ENCODE measurements at regions not wholly inside any gene's neighbourhood (a gene's known extent, or its start where the extent isn't known, plus 50 kb on each side); places are given as distances from the start of the nearest gene placed in this dataset.
"Not testable (repeated sequence)": the region's sequence is repeated elsewhere in the genome, so short reads cannot be mapped to it uniquely, and the experiment has no call there.

GRCh38 chr14:41295734-41296133 lies 310.9 kb upstream of the LRFN5 start:
- no peak for DNase-seq (ENCODE audit: low spot score)
- FAIRE-seq: no peak

- FAIRE-seq (no peak), DNase-seq (ENCODE audit: low spot score) (no peak)
Observed at GRCh38 chr14:41289025-41289424, 317.7 kb upstream of the LRFN5 start.

GRCh38 chr14:41285186-41285748 lies 321.4 kb upstream of the LRFN5 start:
- FAIRE-seq (no peak), DNase-seq (ENCODE audit: low spot score) (peak; percentile 17)

- FAIRE-seq (no peak), DNase-seq (ENCODE audit: low spot score) (no peak)
Observed at GRCh38 chr14:41280745-41281144, 325.9 kb upstream of the LRFN5 start.

- no peak for FAIRE-seq
- no peak for DNase-seq (ENCODE audit: low spot score)
Observed at GRCh38 chr14:41277450-41277849, 329.2 kb upstream of the LRFN5 start.

DNA sequence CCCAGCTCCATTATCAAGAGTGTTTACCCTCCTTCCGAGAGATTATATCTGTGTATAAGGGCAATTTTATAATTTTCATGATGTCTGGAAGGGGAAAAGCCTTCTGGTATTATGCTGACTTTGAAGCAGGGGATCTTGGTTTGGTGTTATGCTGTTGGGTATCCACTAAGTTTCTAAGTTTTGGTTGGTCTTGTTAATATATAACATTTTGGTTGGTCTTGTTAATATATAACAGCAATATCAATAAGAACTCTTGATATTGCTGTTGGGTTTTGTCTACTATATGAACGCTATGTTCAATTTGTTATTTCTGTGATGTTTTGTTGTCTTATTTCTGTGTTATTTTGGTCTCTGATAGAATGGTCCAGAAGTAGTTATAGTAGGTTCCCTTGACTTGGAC lies 349.2 kb upstream of the LRFN5 start:
- FAIRE-seq (no peak), DNase-seq (ENCODE audit: low spot score) (no peak)

DNA sequence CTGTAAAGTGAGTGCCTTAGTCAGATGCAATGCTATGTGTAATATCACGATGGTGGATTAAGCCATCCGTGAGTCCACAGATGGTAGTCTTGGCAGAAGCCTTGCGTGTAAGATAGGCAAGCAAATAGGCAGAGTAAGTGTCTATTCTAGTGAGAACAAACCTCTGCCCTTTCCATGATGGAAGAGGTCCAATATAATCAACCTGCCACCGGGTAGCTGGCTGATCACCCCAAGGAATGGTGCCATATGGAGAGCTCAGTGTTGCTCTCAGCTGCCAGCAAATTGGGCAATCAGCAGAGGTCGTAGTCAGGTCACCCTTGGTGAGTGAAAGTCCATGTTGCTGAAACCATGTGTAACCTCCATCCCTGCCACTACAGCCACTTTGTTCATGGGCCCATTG lies 371.2 kb upstream of the LRFN5 start:
- no peak for FAIRE-seq
- DNase-seq (ENCODE audit: low spot score): no peak

DNA sequence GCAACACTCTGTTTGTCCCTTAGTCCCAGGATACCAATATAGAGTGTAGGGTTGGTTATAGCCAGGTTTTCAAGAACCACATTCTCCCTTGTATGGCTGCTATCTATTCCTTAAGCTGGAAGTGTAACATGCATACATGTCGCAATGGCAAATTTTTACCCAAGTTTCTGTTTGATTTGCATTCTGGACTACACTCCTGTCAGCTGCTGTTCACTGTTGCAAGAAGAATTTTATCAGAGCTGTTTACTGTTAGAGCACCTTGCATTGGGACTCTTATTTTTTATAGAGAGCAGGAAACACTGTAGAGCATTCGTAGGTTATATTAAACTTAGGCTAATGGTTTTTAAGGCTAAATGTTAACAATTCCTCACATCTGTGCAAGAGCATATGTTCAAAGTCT lies 376.0 kb upstream of the LRFN5 start:
- no peak for FAIRE-seq
- no peak for DNase-seq (ENCODE audit: low spot score)

- FAIRE-seq: no peak
- no peak for DNase-seq (ENCODE audit: low spot score)
Observed at GRCh38 chr14:41229824-41230223, 376.9 kb upstream of the LRFN5 start.

DNA sequence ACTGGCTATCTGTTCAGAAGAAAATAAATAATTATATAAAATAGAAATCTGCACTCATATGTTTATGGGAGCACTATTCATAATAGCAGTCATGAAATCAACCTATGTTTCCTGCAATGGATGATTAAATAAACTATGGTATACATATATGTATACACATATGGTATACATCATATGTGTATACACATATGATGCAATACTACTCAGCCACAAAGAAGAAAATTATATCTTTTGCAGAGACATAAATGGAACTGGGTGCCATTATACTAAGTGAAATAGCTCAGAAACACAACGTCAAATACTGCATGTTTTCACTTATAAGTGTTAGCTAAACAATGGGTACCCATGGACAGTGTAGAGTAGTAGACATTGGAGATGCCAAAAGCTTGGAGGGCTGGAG lies 381.2 kb upstream of the LRFN5 start:
- no peak for DNase-seq (ENCODE audit: low spot score)
- FAIRE-seq: no peak

GRCh38 chr14:41222581-41222980 lies 384.1 kb upstream of the LRFN5 start:
- no peak for DNase-seq (ENCODE audit: low spot score)
- FAIRE-seq: no peak

- not testable (repeated sequence) for DNase-seq (ENCODE audit: low spot score); FAIRE-seq
Observed at GRCh38 chr14:41214978-41215377, 391.7 kb upstream of the LRFN5 start.

GRCh38 chr14:41201696-41202095 lies 405.0 kb upstream of the LRFN5 start:
- FAIRE-seq (no peak), DNase-seq (ENCODE audit: low spot score) (no peak)

GRCh38 chr14:41187868-41188267 lies 418.8 kb upstream of the LRFN5 start:
- FAIRE-seq (no peak), DNase-seq (ENCODE audit: low spot score) (no peak)

GRCh38 chr14:41171045-41171444 lies 435.6 kb upstream of the LRFN5 start:
- DNase-seq (ENCODE audit: low spot score) (no peak), FAIRE-seq (no peak)

DNA sequence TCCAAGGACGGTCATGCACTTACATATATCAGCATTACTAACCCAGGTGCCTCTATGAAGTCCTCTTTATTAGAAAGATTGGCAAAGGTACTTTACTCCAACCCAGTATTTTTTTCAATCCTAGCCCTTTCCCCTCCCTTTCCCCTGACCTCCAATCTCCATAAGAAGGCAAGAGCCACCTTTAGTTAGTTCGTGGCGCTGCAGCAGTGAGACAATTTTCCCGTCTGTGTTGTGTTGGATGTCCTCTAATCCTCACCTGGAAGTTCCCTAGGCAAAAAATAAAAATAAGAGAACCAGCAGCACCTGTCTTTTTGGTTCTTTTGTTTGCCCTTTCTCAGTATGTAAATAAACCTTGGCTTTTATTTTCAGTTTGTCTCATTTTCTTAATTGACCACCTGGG lies 439.6 kb upstream of the LRFN5 start:
- FAIRE-seq: no peak
- DNase-seq (ENCODE audit: low spot score): no peak

GRCh38 chr14:41154143-41154807 lies 452.4 kb upstream of the LRFN5 start:
- no peak for FAIRE-seq

GRCh38 chr14:41146391-41146790 lies 460.3 kb upstream of the LRFN5 start:
- no peak for FAIRE-seq

More at GRCh38 chr14:41154143-41154807, 452.4 kb upstream of the LRFN5 start:
- DNase-seq (ENCODE audit: low spot score): peak; percentile 5

DNA sequence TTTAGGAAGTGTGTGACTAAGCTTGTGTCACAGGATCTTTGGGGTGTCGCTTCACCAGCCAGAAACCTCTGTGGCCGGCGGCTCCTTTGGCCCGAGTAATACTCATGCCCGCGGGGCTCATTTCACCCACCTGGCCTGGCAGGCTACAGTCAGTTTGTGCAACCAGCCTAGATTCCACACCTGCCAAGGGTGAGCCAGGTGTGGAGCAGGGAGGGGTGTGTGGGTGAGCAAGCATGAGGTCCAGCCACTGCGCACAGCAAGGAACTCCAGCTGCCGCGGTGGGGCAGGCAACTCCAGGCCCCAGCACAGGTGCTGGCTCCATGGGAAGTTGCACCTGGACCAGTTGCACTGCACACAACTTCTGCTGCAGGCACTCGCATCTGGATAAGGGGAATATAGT lies 462.3 kb upstream of the LRFN5 start:
- no peak for FAIRE-seq
- no peak for DNase-seq (ENCODE audit: low spot score)

More at GRCh38 chr14:41146391-41146790, 460.3 kb upstream of the LRFN5 start:
- peak; percentile 18 for DNase-seq (ENCODE audit: low spot score)

- DNase-seq (ENCODE audit: low spot score) (no peak), FAIRE-seq (no peak)
Observed at GRCh38 chr14:41137741-41138140, 468.9 kb upstream of the LRFN5 start.

DNA sequence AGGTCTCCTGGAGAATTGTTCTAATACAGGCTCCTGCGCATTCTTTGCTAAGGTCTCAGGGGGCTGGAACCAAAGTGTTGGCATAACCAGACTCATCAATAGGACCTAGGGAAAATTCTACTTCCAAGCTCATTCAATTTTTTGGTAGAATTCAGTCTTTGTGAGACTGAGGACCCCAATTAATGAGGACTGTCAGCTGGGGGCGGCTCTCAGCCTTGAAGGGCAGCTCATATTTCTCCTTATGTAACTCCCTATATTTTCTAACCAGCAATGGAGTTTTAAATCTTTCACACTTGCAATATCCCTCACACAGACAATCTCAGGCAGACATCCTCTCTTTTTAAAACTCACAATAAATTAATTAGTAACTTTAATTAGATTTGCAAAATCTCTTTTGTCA lies 476.4 kb upstream of the LRFN5 start:
- no peak for DNase-seq (ENCODE audit: low spot score)
- FAIRE-seq: no peak

DNA sequence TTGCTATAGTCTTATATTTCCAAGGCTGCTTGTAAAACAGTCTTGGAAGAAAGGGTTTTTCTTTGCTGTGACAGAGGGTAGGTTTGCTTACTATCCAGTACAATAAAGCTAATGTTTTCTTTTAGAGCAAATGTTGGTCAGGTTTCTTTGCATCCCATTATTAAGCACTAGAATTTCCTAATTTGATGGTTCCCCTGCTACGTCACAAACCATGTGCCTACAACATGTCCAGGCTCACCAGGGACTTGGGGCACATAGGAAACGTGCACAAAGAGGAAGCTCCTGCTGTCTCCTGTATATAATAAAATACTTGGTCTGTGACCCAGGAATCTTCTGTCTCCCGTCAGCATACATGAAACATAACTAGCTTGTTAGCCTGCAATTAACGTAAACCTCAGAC lies 486.3 kb upstream of the LRFN5 start:
- FAIRE-seq: no peak

DNA sequence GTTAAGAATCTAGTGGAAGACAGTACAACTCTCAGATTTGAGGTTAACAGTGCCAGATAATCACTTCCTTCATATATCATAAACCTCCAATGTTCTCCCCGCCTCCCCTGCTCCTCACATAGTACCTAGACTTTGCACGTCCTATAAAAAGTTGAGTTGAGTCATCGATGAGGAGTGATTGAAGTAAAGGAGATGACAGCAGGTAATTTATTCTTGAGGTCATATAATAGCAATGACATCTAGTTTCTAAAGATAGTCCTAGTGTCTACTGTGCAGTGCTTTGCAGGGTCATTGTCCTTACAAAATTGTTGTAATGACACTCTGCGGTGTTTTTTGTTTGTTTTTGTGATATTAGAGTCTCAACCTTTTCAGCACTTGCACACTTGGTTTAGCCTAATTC lies 510.5 kb upstream of the LRFN5 start:
- DNase-seq (ENCODE audit: low spot score): no peak
- no peak for FAIRE-seq

More for the DNA sequence above, 486.3 kb upstream of the LRFN5 start:
- no peak for DNase-seq (ENCODE audit: low spot score)
